Heart left ventricle (tissue), 13 donors: ENCODE measurements at regions not wholly inside any gene's neighbourhood (a gene's known extent, or its start where the extent isn't known, plus 50 kb on each side); places are given as distances from the start of the nearest gene placed in this dataset.

Experiments
- CTCF ChIP-seq, 12 donors: fragments of 200-600 bp; sonication (generic) in 4 of 12; IDR thresholded peaks; one replicate each; pipeline versions ENCODE4 v1.5.0 to v1.8.0; 2018 to 2022; ENCODE audit warnings: antibody characterized with exemption in 12 of 12, mild to moderate bottlenecking in 5 of 12
- POLR2A ChIP-seq, 2 donors: fragments of 450-650 bp; IDR thresholded peaks; one replicate each; pipeline ENCODE4 v1.6.1; 2017; ENCODE audit warnings: antibody characterized with exemption in 2 of 2, mild to moderate bottlenecking in 2 of 2, moderate library complexity in 2 of 2
- donor health status: ischemic (EF 13 %, LVEDD 7.1; RV severe dilation, severe dysfunction).
- donor health status: DM: no; HTN: yes; CAD: no.
- donor health status: DM: no; HTN: no; CAD: no.
- donor health status: ischemic (EF 25% LVEDD 6.9; RV normal size, moderate dysfunction).
- donor health status: ischemic (EF 25% LVEDD 5.7; RV mildly dilated, moderate dysfunction).
- donor health status: ischemic (EF 35%, LVEDD 5.7; RV mildly dilated, moderate dysfunction).
- donor health status: nonischemic (EF 11% LVEDD 7.7; RV severe dilation, severe dysfunction).
- donor health status: DM: yes; HTN: yes; CAD: no.
- donor health status: PGD.
- donor health status: ischemic (EF 29% LVEDD 5.4; RV normal size, mild dysfunction).
- donor health status: nonischemic (EF 23%, LVEDD 6.1; RV moderate dilation, normal function).

- TF ChIP-seq CTCF (IDR thresholded peaks at IDR 0.05) (no peak), POLR2A (IDR thresholded peaks at IDR 0.05) (no peak)
These were observed 51.9 kb upstream of the STX18 start for GRCh38 chr4:4593596-4594284.
